ENCODE measurements at regions not wholly inside any gene's neighbourhood (a gene's known extent, or its start where the extent isn't known, plus 50 kb on each side); places are given as distances from the start of the nearest gene placed in this dataset.

DNA sequence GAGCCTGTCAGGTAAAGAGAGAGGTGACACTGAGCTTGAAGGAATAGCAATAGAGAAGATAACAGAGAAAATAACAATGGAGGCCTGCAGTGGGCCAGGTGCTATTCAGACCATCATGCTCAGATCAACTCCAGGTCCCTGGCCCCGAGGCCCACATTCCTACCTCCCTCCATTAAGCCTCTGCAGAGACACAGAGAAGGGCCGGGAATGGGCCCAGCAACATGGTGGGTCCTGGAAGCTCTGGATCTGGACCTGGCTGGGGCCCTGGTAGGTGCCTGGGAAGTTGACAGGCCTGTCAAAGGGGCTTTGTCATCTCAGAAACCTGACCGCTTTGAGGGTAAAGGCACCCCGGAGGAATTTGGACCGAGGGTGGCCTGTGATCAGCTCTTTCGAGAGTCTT is 159.7 kb upstream of the GLI2 start:
- no peak overlapping the region for H2BK120ac ChIP-seq (ENCODE audit: low read depth, low read length, poor library complexity, severe bottlenecking)
- Mint-ChIP-seq H3K27me3 (ENCODE audit: low read depth) (peaks cover 98% of the 10 kb centered on the region), H3K36me3 (ENCODE audit: insufficient read depth in 1 of 3, low read depth in 3 of 3) (no peaks in the 10 kb centered on the region), H3K9me3 (no peaks in the 10 kb centered on the region; a peak in 1 of 5 replicates), H3K4me3 (no peak overlapping the region), H3K4me1 (peaks cover 27 to 42% of the 10 kb centered on the region in 2 experiments), H3K27ac (no peak overlapping the region)
- no peaks in the 10 kb centered on the region for H3K23me2 ChIP-seq (ENCODE audit: insufficient read length, low read depth, low read length, poor library complexity, severe bottlenecking)
- no CpG with 5 or more reads among the region's 6 CpGs for WGBS (ENCODE audit: extremely low coverage, insufficient read length, low lambda C conversion rate)
- H3K27ac ChIP-seq (ENCODE audit: insufficient read length, low read depth, low read length), result no peak overlapping the region
- no peak overlapping the region for H2BK20ac ChIP-seq (ENCODE audit: low read depth, low read length, poor library complexity, severe bottlenecking)
- no peak overlapping the region for H2BK12ac ChIP-seq (ENCODE audit: insufficient read length, low read depth, low read length)
- no peak overlapping the region for H3K23ac ChIP-seq (ENCODE audit: insufficient read length, low read depth, low read length)
- no peak overlapping the region for H2BK5ac ChIP-seq (ENCODE audit: insufficient read length, low read length)
- H3T11ph ChIP-seq (ENCODE audit: low read length), result no peak overlapping the region
- no peak overlapping the region for H3K4ac ChIP-seq (ENCODE audit: low read depth, low read length)
- no peaks in the 10 kb centered on the region for H3K79me2 ChIP-seq (ENCODE audit: insufficient read depth, low read length)
- no peak overlapping the region for H4K5ac ChIP-seq (ENCODE audit: insufficient read length, low read depth, low read length)
- no peak overlapping the region for H2AFZ ChIP-seq (ENCODE audit: low read length)
- H3K9me3 ChIP-seq (ENCODE audit: control insufficient read depth, low read depth, low read length), result no peaks in the 10 kb centered on the region
- no peak overlapping the region for H3K14ac ChIP-seq (ENCODE audit: insufficient read depth, low read length)
- H2BK15ac ChIP-seq (ENCODE audit: low read depth, low read length), result no peak overlapping the region
- H4K91ac ChIP-seq (ENCODE audit: insufficient read length, low read depth, low read length), result no peak overlapping the region
- H3K27me3 ChIP-seq (ENCODE audit: insufficient read depth, low read length), result peaks cover 17% of the 10 kb centered on the region; the same call in 1 of the 2 replicates
- no peak overlapping the region for H3K9ac ChIP-seq (ENCODE audit: extremely low read depth, insufficient read length, low read length)
- H3K79me1 ChIP-seq (ENCODE audit: insufficient read depth, low read depth, low read length, poor library complexity, severe bottlenecking), result no peaks in the 10 kb centered on the region
- DNase-seq, result no peak
- no peak overlapping the region for H3K56ac ChIP-seq (ENCODE audit: insufficient read length, low read depth, low read length)
- no peaks in the 10 kb centered on the region for H3K4me1 ChIP-seq (ENCODE audit: insufficient read depth, low read length)
- no peak overlapping the region for H3K18ac ChIP-seq (ENCODE audit: insufficient read length, low read depth, low read length)
- H2AK5ac ChIP-seq (ENCODE audit: insufficient read length, low read length), result no peak overlapping the region
- H4K20me1 ChIP-seq (ENCODE audit: control insufficient read depth, insufficient read depth, insufficient read length), result no peaks in the 10 kb centered on the region
- no peak overlapping the region for H3K4me2 ChIP-seq (ENCODE audit: insufficient read depth, insufficient read length, low read length)
- no peak overlapping the region for H4K8ac ChIP-seq (replicated peaks; ENCODE audit: insufficient read length, low read depth, low read length)
- TF ChIP-seq, protein P1, sequence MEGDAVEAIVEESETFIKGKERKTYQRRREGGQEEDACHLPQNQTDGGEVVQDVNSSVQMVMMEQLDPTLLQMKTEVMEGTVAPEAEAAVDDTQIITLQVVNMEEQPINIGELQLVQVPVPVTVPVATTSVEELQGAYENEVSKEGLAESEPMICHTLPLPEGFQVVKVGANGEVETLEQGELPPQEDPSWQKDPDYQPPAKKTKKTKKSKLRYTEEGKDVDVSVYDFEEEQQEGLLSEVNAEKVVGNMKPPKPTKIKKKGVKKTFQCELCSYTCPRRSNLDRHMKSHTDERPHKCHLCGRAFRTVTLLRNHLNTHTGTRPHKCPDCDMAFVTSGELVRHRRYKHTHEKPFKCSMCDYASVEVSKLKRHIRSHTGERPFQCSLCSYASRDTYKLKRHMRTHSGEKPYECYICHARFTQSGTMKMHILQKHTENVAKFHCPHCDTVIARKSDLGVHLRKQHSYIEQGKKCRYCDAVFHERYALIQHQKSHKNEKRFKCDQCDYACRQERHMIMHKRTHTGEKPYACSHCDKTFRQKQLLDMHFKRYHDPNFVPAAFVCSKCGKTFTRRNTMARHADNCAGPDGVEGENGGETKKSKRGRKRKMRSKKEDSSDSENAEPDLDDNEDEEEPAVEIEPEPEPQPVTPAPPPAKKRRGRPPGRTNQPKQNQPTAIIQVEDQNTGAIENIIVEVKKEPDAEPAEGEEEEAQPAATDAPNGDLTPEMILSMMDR (conservative IDR thresholded peaks at IDR 0.05), result no peak

All from H9 (cell line).